ENCODE measurements at regions not wholly inside any gene's neighbourhood (a gene's known extent, or its start where the extent isn't known, plus 50 kb on each side); places are given as distances from the start of the nearest gene placed in this dataset.

- peak; percentile 75 for DNase-seq
These were observed 263.2 kb downstream of the COX7C start for GRCh38 chr5:86880785-86881492.

GRCh38 chr5:86881493-86882090, 263.9 kb downstream of the COX7C start:
- DNase-seq: no peak

GRCh38 chr5:86884608-86885007, 266.9 kb downstream of the COX7C start:
- DNase-seq: no peak

GRCh38 chr5:86885011-86885410, 267.3 kb downstream of the COX7C start:
- no peak for DNase-seq

GRCh38 chr5:86885489-86886230, 267.9 kb downstream of the COX7C start:
- DNase-seq: no peak

GRCh38 chr5:86890375-86890774, 272.6 kb downstream of the COX7C start:
- no peak for DNase-seq

- no peak for DNase-seq
These were observed 276.3 kb downstream of the COX7C start for GRCh38 chr5:86894056-86894455.

- DNase-seq: no peak
These were observed 279.2 kb downstream of the COX7C start for GRCh38 chr5:86896916-86897315.

GRCh38 chr5:86909418-86910295, 291.9 kb downstream of the COX7C start:
- peak; percentile 15 for DNase-seq

GRCh38 chr5:86917117-86917579, 299.4 kb downstream of the COX7C start:
- DNase-seq: peak; percentile 62

- DNase-seq: no peak
These were observed 300.5 kb downstream of the COX7C start for GRCh38 chr5:86918246-86918645.

GRCh38 chr5:86926033-86926432, 308.3 kb downstream of the COX7C start:
- no peak for DNase-seq

- no peak for DNase-seq
These were observed 311.5 kb downstream of the COX7C start for GRCh38 chr5:86929123-86929766.

- DNase-seq: no peak
These were observed 315.9 kb upstream of the RASA1 start for GRCh38 chr5:86951761-86952160.

- no peak for DNase-seq
These were observed 302.8 kb upstream of the RASA1 start for GRCh38 chr5:86964889-86965288.

GRCh38 chr5:86968301-86968753, 299.4 kb upstream of the RASA1 start:
- DNase-seq: peak; percentile 83

- no peak for DNase-seq
These were observed 297.3 kb upstream of the RASA1 start for GRCh38 chr5:86970361-86970760.

- no peak for DNase-seq
These were observed 296.6 kb upstream of the RASA1 start for GRCh38 chr5:86971034-86971571.

- DNase-seq: no peak
These were observed 292.7 kb upstream of the RASA1 start for GRCh38 chr5:86974955-86975354.

GRCh38 chr5:86977190-86977589, 290.5 kb upstream of the RASA1 start:
- no peak for DNase-seq

- no peak for DNase-seq
These were observed 289.9 kb upstream of the RASA1 start for GRCh38 chr5:86977808-86978207.

GRCh38 chr5:86979811-86980411, 287.8 kb upstream of the RASA1 start:
- DNase-seq: no peak
